CMK (cell line): ENCODE measurements at regions not wholly inside any gene's neighbourhood (a gene's known extent, or its start where the extent isn't known, plus 50 kb on each side); places are given as distances from the start of the nearest gene placed in this dataset.
A peak's percentile ranks its signal among the peaks of the same experiment; 100 is the strongest.
"Not testable (repeated sequence)": the region's sequence is repeated elsewhere in the genome, so short reads cannot be mapped to it uniquely, and the experiment has no call there.

ENCODE experiments used
- DNase-seq: peaks from one replicate; pipeline ENCODE4 v3.0.0-alpha.2; 2010; ENCODE audit warnings: low read depth

DNA sequence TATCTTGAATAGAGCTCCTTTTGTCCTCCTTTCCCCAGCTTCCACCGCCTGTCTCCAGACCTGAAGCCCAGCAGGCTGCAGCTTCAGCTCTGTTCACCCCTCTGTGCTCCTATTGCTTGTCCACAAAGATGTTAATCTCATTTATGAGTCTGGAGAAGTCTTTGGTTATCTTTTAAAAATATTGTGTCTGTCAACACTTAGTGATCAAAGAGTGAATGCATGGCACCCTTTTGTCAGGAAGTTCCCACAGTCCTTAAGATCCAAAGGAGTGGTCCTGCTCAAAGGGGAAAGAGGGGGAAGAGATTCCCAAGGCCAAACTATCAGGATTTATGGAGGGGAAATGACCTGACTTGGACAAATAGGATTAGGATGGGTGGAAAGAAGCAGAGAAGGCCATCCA lies 118.9 kb downstream of the ACAA2 start:
- DNase-seq = no peak

GRCh38 chr18:49693717-49694005 lies 119.7 kb downstream of the ACAA2 start:
- no peak for DNase-seq

DNA sequence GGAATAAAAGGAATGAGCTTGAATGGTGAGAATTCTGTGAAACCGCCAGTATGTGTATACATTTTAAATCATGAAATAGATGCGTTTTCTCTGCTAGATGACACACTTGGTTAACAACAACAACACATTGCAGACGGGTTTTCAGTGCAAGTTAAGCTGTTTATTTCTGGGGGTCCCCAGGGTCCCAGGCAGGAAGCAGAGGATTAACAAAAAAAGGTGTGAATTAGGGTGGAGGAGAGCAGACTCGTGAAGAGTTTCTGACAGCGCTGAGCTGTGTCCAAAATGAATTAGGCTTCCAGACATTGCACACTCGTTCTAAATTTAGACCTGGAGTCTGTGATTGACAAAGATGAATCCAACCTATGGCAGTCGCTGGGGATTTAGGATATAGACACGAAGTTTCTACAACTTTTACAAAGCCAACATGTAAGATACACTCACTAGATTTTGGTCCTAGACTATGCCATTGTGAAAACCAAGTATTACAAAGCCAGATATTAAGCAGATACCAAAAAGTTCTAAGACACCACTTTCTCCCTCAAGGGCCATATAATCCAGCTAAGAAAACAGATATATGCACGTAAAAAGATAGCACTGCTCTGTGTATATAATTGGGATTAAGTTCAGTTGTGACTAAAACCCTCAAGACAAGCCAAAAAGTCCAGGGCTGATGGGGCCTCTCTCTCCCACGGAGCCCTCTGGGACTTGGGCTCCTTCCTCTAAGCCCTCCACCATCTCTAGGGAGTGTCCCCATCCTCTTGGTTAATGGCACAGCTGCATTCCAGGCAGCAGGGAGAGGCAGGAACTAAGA lies 120.2 kb downstream of the ACAA2 start:
- no peak for DNase-seq

DNA sequence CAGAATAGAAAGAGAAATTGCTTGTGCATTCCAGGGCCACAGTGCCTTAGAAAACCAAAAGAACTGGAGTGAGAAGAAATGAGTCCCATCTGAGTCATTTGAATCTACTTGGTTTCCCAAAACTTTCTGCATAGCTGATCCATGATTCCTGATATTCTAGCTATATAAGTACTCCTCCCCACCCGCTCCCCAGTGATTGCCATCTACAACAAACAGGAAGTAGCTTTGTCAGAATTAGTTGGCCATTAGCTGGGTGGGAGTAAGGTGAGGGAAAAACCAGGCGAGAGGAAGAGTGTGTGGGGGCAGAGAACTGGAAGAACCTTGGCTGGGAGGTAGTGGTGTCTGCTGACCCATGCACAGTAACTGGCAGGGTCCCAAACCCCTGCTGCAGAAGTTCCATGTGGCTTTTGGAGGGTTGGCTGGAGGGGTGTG lies 122.1 kb downstream of the ACAA2 start:
- no peak for DNase-seq

DNA sequence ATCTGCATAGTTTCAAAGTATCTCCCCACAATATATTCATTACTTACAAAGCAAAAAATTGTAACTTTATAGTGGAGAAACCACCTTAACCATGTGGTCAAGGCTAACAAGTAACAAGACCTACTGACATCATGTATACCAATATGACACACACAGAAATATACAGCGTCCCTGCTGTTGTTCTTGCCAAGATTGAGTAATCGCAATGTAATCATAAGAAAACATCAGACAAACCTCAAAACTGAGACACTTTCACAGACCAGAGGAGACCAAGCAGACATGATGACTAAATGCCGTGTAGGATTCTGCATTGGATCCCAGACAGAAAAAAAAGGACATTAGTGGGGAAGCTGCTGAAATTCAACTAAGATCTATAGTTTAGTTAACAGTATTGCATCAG lies 123.0 kb downstream of the ACAA2 start:
- DNase-seq = no peak

DNA sequence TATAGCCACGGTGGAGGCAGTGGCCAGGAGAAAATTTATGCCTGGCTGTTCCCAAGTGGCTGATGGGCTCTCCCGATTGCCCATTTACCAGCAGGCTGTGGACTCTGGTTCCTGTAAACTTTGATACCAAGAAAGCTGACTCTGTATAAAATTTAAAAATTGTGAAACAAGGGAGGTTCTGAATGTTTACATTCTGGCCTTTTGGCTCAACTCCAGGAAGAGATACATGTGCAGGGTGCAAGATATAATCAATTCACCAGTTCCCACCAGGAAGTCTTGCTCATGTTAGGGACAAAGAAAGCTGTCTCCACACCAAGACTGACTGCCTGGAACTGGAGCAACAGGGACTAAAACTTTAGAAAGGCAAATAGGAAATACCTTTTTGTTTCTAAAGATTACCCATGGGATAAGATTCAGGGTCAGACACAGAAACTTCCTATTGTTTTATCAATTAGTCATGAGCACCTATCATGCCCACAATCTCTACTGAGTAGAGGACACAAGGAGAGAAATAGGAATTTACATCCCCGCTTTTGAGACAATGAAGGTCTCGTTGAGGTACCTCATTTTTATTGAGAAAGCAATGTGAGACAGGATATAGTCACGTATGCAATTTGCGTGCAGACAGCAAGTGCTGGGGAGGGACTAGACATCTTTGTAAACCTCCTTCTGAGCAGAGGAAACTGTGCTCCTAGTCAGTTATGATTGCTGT lies 123.5 kb downstream of the LIPG start:
- no peak for DNase-seq

DNA sequence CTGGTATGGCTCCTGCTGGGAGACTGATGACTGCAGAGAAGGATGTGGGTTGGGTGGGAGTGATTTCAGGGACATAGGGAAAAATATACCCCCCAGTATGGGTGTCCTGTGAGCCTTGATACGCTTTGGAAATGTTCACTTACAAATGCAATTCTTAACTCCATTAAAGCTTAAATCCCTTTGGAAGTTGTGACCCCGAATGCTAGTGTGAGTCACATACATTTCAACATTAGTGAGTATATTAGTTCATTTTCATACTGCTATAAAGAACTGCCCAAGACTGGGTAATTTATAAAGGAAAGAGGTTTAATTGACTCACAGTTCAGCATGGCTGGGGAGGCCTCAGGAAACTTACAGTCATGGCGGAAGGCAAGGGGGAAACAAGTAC lies 120.9 kb downstream of the LIPG start:
- DNase-seq = not testable (repeated sequence)

- DNase-seq = no peak
These were observed 120.4 kb downstream of the LIPG start for GRCh38 chr18:49682173-49682802.

GRCh38 chr18:49681387-49681786 lies 119.5 kb downstream of the LIPG start:
- DNase-seq = no peak

DNA sequence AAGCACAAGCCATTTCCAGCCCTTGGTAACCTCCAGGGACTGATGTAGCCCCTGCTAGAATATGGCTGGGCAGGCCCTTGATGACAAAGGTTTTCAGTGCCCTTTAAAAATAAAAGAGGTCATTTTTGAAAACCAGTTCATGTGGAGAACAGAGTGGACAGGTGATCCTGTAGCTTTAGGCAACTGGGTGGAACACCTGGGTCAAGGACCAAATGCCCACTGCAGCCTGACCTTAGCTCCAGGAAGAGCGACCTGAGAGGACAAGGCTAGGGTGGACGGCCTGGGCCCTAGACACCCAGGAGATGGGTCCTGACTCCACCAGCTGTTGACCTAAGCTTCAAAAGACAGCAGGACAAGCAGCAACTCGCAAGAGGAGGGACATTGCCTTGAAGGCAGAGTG lies 116.6 kb downstream of the LIPG start:
- no peak for DNase-seq

DNA sequence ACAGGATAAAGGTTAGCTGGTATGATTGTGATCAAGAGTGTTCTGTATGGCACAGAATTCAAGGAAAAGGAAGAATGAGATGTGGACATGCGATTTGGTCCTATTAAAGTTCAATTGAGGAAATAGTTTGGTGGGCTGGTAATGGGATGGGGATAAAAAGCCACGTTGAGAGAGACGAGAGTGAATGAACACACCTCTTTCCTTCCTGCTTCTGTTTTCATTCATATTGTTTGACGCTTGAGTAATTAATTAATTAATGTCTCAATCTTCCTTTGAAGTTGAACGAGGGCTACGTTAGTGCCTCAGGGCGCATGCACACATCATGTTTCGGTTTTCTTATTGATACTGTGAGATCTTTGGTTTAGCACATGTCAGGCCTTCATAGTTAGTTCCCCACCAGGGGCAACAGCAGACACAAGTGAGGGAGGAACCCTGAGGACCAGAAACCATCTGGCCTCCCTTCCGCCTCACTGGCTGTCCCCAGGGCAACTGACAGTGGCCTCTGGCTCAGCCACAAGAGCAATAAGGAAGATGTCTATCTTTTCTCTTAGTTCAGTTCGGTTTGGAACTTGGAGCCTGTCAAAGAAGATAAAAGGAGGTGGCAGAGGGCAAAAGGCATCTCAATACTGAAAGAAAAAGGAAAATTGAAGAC lies 116.0 kb downstream of the LIPG start:
- peak; percentile 47 for DNase-seq

- no peak for DNase-seq
These were observed 115.2 kb downstream of the LIPG start for GRCh38 chr18:49677081-49677480.

GRCh38 chr18:49673281-49673680 lies 111.4 kb downstream of the LIPG start:
- no peak for DNase-seq

- DNase-seq = no peak
These were observed 111.0 kb downstream of the LIPG start for GRCh38 chr18:49672853-49673252.

GRCh38 chr18:49669403-49669802 lies 107.5 kb downstream of the LIPG start:
- DNase-seq = no peak

GRCh38 chr18:49668574-49669275 lies 106.9 kb downstream of the LIPG start:
- DNase-seq = no peak

- no peak for DNase-seq
These were observed 105.6 kb downstream of the LIPG start for GRCh38 chr18:49667462-49667861.

DNA sequence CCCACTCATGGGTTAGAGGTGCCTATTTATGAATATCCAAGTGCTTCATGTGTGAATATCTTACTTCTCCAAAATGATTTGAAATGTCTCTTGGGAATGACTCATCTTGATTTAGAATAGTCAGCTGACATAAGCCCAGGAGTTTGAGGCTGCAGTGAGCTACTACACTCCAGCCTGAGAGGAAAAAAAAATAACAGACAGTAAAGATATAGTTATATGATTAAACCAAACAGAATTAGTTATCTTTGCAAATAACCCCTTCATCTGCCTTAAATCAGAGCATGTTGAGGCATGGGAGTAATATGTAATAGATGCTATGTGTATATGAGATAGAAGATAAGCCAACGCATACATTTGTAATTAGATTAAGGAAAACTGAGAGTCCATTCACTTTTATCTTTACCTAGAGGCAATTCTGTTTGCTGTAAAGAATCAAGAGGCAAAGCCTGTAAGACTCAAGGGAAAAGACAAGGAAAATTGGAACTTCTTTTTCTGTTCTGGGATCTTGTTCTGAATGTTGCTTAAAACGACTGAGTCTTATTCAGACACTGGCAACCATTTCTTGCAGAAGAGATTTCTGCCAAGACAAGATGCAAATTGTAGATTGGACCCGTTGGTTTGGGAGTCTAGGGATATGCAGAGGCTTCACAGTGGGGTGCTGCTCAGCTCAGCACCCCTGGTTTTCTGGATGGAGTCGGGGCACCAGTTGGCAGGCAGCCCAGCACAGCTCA lies 104.4 kb downstream of the LIPG start:
- DNase-seq = no peak

- no peak for DNase-seq
These were observed 102.3 kb downstream of the LIPG start for GRCh38 chr18:49663899-49664890.

- no peak for DNase-seq
These were observed 100.6 kb downstream of the LIPG start for GRCh38 chr18:49662506-49662905.
